NCI-H2107 treated with DMSO at 0.1 percent for 48 hours (cell line): ENCODE measurements at regions not wholly inside any gene's neighbourhood (a gene's known extent, or its start where the extent isn't known, plus 50 kb on each side); places are given as distances from the start of the nearest gene placed in this dataset.
"Not testable (repeated sequence)": the region's sequence is repeated elsewhere in the genome, so short reads cannot be mapped to it uniquely, and the experiment has no call there.

ENCODE experiments used
- DNase-seq: peaks from one replicate; lab custom pipeline; 2025; ENCODE audit not compliant: unreplicated experiment; lab: John Stamatoyannopoulos, UW

DNA sequence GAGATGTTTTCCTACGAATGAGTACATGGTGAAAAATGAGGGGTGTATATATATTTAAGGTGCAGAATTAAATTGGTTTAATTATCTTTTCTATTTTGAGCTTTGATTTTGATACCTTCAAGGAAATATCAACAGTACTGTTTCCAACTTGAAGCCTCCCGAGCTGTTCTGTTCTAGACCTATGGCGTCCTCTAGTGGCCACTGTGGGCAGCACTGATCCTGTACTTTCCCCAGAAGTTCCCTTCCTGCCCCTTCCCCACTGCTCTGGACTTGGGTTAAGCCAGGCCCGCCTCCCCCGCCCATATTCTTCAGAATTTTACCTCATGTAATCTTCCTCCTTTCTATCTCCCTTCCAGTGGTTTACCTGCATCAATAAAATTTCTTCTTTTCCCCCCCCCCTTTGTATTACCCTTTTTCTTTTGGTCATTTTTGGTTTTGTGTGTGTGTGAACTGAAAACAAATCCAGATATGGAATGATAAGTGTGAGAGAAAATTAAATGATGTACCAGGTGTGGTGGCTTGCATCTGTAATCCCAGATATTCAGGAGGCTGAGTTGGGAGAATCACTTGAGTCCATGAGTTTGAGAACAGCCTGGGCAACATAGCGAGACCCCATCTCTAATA, 1643.5 kb downstream of the TP53TG3F start:
- no peak for DNase-seq

DNA sequence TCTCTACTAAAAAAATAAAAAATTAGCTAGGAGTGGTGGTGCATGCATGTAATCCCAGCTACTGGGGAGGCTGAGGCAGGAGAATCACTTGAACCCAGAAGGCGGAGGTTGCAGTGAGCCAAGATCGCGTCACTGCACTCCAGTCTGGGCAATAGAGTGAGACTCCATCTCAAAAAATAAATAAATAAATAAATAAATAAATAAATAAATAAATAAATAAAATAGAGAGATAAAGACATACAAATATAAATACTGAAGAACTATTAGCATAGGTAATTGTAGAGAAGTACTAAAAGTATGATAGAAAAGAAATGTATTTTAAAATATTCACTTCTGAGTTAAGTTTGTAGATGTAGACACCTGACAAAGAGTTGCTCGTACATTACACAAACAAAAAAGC, 1652.4 kb downstream of the TP53TG3F start:
- not testable (repeated sequence) for DNase-seq

DNA sequence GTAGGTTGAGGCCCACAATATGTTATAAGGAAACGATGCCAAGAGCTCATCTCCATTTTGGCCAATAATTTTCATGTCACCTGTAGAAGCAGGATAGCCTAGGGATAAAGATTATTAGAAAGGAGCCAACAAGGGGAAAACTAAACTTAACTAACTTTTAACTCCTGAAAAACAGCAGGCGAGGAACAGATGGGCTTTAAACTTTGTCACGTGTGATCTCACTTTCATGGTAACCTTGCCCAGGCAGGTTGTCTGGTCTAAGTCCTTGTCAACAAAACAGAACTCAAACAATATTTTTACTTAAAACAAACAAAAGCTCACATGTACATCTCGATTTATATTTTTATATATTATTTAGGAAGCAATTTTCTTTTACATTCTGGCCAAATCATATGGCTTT, 1672.0 kb downstream of the TP53TG3F start:
- no peak for DNase-seq

DNA sequence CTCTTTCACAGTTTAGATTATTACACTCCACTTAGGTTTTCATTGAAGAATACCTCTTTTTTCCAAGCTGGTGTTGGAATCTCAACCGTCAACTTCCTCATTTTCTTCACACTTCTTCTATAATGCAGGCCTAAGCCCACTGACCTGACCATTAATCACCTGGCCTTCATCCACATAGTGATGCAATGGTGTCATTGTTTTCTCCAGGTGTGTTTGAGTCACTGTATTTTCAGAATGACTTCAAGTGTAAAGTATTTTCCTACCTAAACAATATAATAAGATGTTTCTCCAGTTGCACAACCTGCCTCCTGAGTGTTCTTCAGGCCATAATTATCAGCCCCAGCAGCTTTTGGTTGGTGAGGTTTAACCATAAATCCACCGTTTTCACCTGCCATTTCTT, 1675.1 kb downstream of the TP53TG3F start:
- DNase-seq = no peak

DNA sequence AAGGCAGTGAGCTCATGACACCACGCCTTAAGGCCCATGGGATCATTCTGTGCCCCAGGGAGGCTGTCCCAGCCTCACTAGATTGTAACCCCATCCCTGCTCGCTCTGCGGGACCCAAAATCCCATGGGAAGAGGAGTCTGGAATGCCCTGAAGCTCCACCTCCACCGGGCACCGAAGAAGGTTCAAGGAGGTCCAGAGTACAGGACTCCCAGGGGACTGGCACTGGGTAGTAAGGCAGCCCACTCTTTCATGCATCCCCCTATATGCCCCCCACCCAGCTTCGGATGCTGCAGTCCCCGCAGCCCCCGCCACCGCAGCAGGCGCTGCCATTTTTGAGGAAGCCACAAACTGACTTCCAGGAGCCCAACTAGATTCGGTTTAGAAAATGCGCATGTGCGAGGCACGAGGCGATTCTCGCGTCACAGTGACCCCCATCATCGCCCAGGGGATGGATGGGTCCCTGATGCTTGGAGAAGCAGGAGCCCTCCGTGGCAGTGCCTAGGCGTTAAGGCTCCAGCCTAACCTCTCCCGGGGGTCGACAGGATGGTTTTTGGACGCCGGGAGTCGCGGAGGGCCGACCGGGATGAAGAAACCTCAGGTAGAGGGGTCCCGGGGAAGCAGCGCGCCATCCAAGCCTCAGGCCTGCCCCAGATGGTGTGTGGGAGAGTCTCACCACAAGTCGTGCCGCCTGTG, 1681.0 kb downstream of the TP53TG3F start:
- no peak for DNase-seq

DNA sequence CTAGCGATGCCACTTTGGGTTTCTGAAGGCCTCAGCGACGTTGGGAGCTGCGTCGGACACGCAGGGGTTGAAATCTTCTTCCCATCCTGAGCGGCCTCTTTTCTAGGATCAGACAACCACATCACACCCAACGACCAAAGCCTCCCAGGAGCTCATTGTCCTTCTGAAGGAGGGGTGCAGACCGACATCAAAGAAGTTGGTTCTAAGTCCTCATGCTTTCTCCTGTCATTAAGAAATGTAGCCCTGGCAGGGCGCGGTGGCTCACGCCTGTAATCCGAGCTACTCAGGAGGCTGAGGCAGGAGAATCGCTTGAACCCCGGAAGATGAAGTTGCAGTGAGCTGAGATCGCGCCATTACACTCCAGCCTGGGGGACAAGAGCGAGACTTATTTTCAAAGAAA, 1681.9 kb downstream of the TP53TG3F start:
- no peak for DNase-seq

DNA sequence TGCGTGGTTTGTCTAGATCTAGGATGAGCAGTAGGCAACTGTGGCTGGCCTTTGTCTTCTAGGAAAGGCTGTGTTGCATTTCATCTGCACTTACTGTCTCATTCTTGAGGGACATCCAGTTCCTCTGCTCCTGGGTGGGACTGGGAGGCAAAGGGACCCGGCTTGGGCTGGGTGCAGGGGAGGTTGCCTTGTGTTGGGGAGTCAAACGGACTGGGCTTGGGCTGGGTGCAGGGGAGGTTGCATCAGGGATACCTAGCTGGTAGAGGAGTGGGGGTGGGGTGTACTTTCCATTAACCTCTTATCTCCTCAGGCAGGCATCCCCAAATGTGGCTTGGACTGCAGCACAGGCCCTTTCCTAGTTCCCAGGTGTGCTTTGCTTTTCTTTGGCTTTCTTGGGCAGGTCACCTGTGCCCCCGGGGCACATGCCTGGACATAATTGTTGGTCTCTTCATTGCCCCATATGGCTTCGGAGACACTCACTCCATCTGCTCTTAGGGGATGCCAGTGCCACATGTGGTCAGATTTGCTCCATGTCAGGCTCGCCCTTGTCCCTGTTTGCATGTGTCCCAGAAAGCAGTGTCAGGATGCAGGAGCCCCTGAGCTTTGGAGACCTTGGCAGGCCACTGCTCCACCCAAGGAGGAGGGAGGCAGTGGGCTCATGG, 1682.9 kb downstream of the TP53TG3F start:
- no peak for DNase-seq

DNA sequence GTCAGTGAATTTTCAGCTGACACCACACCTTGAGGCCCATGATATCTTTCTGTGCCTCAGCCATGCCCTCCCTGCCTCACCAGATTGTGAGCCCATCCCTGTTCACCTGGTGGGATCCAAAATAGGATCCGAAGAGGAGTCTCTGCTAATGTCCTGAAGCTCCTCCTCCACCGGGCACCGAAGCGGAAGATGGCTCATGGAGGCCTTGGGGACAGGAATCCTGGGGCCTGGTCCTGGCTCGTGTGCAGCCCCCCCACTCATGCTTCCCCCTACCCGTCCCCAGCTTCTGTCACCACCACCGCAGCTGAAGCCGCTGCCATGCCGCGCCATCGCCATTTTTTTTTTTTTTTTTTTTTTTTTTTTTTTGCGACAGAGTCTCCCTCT, 1683.4 kb downstream of the TP53TG3F start:
- no peak for DNase-seq

DNA sequence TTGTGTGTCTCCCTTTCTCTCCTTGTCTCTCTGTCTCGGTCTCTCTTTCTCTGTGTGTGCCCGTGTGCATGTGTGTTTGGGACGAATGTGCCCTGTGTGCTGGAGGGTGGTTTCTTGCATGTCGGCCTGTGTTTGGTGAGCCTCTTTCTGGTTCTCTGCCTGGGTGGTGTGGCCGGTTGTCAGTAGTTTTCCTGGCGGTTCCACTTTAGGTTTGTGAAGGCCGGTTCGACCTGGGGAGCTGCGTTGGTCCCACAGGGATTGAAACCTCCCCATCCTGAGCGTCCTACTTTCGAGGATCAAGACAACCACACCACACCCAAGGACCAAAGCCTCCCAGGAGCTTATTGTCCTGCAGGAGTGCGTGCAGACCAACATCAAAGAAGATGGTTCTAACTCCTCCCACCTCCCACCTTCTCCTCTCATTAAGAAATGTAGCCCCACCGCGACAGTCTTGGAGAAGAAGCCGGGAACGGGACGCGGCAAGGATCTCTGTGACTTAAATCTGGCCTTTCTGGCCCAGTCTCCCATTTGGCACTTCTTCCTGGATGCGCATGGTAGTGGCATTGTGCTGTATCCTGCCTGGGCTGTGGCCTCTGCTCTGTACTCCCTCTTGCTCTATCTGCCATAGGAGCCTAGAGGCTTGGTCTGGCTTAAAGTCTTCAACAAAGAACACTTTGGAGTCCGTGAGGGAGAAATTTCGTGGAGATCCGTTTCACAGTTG, 1685.0 kb downstream of the TP53TG3F start:
- DNase-seq = no peak

DNA sequence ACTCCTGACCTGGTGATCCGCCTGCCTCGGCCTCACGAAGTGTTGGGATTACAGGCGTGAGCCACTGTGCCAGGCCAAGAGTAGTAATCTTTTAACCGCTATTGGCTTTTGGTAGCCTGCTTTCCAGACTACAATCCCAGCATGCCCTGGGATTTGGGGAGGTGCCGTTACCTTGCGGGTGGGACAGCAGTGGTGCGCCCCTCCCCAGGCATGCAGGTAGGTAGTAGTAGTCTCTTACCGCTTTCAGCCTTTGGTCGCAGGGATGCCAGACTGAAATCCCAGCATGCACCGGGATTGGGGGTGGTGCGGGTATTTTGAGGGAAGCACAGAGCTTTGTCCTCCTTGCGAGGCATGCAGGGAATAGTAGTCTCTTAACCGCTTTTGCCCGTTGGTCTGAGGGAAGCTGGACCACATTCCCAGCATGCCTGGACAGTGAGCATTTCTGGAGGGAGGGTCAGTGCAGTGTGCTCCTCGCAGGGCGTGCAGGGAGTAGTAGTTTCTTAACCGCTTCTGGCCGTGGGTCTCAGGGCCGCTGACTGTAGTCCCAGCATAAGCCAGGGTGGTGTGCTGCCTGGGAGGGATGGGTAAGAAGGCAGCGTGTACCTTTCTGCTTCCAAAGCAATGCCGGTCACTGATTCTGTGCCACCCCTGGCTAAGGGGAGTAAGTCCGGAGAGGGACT, 1686.8 kb downstream of the TP53TG3F start:
- DNase-seq = no peak

DNA sequence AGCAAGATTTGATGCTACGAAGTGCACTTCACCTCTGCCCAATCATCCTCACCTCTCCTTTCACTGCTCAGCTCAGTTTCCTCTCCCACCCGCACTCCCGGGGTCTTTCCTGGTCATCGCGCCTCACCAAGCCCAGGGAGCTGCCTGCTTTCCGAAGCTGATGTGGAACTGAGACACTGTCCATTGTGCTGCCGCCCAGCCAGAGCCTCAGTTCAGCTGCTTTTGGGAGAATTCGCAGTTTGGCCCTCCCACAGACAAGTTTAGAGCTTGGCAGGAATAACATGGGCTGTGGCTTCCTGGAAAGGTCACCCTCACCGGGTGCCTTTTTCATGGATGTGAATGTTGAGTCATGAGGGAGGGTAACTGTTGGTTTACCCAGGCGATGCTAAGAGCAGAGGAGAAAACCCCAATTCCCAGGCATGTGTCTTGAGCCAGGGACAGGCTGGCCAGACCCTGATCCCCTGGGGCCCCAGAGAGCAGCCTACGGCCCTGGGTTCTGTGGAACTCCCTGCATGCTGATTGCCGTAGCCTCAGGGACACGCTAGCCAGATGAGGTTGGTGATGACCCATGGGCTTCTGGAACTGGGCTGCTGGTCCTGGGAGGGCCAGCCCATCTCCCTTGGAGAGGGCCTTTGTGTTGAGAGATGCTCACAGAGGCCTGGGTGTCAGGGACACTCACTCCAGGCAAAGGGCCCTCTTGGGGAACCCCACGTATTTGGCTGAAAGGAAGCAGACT, 1687.5 kb downstream of the TP53TG3F start:
- no peak for DNase-seq

DNA sequence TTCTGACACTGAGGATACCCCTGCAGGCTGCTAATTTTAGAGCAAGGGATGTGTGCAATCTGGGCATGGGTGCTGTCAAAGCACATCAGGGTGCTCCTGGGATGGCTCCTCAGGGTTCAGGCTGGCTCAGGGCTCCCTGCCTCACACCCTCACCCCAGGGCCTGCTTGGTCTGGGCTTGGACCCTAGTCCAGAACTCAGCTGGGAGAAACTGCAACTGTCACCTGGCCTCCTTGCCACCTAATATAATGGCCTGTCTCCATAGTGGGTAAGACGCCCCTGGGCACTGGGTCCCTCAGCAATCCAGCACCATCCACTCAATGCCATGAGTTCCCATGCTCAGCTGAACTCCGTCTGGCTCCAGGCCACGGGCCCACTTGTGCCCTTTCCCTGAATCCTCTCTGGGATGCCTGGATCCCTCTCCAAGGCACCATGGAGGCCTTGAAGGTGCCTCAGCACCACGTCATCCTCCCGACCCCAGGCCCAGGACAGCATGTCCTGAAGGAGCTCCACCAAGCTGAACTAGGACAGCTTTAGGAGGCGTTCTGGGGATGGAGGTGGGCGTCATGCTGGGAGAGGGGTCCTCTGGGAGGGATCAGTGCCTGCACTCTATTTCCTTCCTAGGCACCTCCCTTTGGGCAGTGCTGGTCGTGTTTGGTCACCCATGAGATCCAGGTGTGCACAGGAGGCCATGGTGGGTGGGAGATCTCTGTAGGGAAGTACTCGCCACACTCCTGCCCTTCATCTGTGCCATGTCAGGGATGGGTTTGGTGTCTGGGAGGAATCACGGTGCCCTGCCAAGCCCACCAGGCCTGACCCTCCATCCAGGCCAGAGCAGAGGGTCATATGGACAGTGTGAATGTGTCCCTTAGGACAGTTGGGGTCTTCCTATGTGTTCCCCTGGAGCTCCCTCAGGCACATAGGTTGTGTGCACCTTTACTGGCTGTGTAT, 1688.4 kb downstream of the TP53TG3F start:
- no peak for DNase-seq

DNA sequence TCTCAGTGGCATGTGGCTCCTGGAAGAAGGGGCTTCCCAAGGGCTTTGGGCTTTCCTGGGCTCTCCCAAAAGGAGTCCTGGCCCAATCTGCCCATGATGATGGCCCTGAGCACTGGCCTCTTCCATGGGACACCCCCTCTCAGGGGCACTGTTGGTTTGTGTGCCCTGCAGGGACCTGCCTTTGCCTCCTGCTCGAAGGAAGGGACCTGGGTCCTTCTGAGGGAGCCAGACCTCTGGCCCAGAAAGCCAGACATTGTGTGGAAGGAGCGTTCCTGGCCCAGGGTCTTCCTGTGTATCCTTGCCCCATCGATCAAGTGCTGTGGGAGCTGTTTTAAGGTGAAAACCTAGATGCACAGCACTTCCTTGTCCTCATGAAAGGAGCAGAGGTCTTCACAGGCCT, 1689.3 kb downstream of the TP53TG3F start:
- no peak for DNase-seq

DNA sequence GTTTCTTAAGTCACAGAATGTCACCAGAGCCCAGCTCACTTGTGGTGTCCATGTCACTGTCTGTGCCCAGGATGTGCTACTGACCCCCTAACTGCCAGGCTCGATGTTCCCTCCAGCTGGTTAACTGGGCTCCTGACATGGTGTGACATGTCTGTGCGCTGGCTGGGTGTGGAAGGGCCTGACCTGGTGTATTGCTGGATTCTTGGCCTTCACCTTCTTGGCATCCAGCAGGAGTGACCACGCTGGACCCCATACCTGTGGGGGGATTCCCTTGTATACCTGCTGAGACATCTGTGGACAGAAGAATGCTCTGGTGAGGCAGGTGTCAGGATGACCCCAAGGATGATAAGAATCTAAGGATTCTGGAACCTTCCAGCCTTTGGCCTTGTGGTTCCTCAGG, 1690.1 kb downstream of the TP53TG3F start:
- DNase-seq = no peak

DNA sequence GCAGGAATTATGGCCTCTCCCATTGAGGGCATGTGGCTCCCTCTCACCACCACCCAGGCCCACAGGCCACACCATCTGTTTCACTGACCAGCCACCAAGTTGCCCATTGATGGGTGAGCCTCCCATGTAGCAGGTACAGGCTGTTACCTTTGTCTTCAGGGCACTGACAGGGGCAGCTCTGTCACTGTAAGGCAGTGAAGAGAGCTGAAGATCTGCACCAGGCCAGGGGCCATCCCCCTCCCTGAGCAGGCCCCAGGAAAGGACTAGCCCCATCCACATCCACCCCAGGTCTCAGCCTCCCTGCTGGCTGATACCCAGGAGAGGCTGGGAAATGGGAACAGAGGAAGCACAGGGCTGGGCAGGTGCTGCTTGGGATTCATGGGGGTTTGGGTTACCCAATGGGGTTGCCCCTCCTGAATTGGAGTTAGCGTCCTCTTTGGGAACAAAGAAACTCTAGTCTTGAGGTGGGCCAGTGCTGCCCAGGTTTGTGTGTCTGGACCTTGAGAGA, 1691.4 kb downstream of the TP53TG3F start:
- DNase-seq = no peak

DNA sequence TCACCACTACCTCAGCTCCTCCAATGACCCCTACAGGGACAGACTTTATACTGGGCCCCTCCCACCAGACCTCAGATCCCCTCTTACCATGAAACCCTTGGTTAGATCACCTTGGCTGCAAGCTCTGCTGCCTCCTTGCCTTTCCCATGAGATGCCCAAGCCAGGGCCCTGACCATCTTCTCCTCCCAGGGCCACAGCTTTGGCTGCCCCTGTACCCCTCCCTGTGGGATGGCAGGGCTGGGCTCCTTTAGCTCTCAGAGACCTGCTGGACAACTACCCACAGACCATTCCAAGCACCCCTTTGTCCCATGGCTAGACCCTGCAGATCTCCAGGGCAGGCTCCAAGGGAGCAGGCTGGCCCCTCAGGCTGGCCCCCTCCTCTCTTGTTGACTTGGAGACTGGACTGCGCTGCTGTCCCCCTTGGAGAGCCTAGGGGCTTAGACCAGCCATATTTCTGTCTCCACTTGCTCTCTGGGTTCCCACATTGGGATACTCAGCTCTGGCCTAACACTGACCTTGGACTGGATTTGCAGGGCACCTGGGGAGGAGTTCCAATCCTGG, 1692.7 kb downstream of the TP53TG3F start:
- DNase-seq = no peak

DNA sequence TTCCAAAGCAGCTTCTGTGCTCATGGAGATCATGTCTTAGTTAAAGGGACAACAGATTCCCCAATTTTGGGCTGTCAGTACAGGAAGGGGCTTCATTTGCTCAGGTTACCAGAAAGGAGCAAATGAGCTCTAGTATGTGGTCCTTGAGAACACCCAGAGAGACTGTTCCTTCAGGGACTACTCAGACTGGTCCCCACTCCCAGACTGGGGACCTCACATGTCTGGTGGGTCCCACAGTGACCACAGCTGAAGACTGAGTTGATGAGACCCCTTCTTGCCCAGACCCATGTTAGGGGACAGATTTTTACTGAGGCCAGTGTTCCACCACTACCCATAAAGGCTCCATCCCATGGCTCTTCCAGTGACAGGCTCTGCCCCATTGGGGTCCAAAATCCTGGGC, 1695.2 kb downstream of the TP53TG3F start:
- DNase-seq = no peak

DNA sequence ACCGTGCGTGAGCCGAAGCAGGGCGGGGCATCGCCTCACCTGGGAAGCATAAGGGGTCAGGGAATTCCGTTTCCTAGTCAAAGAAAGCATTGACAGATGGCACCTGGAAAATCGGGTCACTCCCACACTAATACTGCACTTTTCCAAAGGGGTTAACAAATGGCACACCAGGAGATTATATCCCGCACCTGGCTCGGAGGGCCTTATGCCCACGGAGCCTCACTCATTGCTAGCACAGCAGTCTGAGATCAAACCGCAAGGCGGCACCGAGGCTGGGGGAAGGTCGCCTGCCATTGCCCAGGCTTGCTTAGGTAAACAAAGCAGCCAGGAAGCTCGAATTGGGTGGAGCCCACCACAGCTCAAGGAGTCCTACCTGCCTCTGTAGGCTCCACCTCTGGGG, 1698.1 kb downstream of the TP53TG3F start:
- DNase-seq = not testable (repeated sequence)

DNA sequence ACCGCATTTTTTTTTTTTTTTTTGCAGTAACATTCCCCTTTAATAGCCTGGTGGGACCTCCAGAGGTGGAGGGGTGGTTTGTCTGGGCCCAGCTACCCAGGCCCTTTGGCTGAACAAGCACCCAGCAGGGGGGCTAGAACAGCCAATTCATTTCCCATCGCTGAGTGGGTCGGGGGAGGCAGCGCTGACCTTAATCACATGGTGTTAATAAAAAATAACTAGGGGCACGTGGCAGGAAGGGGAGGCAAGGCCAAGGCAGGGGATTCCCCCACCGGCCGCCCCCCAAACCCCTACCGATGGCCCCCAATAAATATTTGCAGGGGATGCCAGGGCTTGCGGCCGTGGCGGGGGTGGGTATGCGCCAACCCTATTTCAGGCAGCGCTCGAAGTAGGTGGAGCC, 1709.9 kb downstream of the TP53TG3F start:
- not testable (repeated sequence) for DNase-seq
